GDM1 (cell line): ENCODE measurements at regions not wholly inside any gene's neighbourhood (a gene's known extent, or its start where the extent isn't known, plus 50 kb on each side); places are given as distances from the start of the nearest gene placed in this dataset.

Source experiments
- DNase-seq: peaks from one replicate; lab custom pipeline; 2025; lab: John Stamatoyannopoulos, UW

GRCh38 chr14:85752175-85752574 is 222.2 kb downstream of the FLRT2 start:
- no peak for DNase-seq

DNA sequence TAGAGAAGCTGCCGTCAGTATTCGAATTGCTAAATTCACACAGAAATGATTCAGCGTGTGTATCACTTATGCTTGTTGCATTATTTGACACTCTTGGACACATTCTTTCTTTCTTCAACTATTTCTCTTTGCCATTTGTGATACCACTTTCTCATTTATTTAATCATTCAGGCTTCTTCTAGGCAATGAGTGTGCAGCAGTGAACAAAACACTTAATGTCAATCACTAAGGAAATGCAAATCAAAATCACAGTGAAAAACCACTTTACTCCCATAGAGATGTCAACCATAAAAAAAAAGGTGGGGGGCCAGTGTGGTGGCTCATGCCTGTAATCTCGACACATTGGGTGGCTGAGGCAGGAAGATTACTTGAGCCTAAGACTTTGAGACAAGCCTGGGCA is 214.6 kb downstream of the FLRT2 start:
- no peak for DNase-seq

- DNase-seq: no peak
Measured at GRCh38 chr14:85732031-85732430, 202.1 kb downstream of the FLRT2 start.

GRCh38 chr14:85731186-85731585 is 201.2 kb downstream of the FLRT2 start:
- DNase-seq: no peak

- no peak for DNase-seq
Measured at GRCh38 chr14:85728476-85729065, 198.6 kb downstream of the FLRT2 start.

DNA sequence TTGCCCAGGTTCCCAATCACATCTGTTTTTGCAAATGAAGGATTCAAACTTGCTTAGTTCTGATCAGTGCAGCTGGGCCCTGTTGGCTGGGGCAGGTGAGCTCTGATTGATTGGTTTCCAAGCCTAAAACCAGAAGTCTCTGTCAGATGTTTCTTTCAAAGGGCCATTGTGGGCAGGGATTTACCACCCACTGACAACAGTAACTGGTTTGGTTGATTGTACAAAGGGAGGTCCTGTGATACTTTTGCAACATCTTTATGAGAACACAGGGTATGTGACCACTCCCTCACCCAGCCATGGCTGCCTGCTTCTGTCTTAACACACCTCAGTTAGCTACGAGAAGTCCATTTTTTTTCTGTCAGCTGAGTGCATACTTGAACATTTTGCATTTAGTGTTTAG is 184.1 kb downstream of the FLRT2 start:
- DNase-seq: no peak

DNA sequence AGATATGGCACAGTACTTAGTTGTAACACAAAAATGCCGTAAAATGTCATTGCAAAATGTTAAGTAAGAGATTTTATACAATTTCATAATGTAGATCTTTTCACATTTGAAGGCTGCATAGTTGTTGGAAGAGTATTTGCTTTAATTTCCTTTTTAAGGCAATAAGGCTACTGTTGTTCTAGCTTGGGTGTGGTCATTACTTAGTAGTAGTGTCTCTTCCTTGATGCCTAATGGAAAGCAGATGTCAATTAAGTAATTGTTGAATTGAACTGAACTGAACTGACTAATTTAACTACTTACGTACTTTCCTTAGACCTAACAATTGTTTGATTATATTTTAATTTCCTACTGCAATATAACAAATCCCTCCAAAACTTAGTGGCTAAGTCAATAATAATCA is 181.7 kb downstream of the FLRT2 start:
- DNase-seq: no peak
